ACHN (cell line): ENCODE measurements at regions not wholly inside any gene's neighbourhood (a gene's known extent, or its start where the extent isn't known, plus 50 kb on each side); places are given as distances from the start of the nearest gene placed in this dataset.
"Not testable (repeated sequence)": the region's sequence is repeated elsewhere in the genome, so short reads cannot be mapped to it uniquely, and the experiment has no call there.

Experiments used
- DNase-seq: peaks from one replicate; pipeline ENCODE4 v3.0.0-alpha.2; 2015
- in situ Hi-C: cut with HindIII; loops from 2 replicates; pipeline ENCODE4 v1.10.0; 2017; ENCODE audit warnings: low sequenced_read_pairs, low pct_ligation_motif_present, low pct_unique_long_range_greater_than_20kb

- in situ Hi-C loops = no loop called here
- no peak for DNase-seq
Observed at GRCh38 chr12:63006536-63006935, 71.6 kb upstream of the PPM1H start.

DNA sequence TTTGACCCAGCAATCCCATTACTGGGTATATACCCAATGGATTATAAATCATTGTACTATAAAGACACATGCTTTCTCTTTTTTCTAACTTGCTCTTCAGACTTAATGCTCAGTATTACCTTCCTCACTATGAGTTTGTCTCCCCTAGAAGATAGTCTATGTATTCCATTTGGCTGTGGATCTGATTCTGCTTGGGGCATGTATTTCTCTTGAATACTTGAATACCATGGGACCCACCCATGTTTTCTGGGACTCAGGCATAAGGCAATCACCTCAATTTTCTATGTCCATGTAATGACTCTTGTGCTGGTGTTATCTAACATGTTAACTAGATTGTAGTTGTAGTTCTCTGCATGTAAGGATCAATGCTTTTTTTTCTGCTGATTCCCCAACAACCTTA lies 70.4 kb upstream of the PPM1H start:
- in situ Hi-C loops = no loop called here
- no peak for DNase-seq

DNA sequence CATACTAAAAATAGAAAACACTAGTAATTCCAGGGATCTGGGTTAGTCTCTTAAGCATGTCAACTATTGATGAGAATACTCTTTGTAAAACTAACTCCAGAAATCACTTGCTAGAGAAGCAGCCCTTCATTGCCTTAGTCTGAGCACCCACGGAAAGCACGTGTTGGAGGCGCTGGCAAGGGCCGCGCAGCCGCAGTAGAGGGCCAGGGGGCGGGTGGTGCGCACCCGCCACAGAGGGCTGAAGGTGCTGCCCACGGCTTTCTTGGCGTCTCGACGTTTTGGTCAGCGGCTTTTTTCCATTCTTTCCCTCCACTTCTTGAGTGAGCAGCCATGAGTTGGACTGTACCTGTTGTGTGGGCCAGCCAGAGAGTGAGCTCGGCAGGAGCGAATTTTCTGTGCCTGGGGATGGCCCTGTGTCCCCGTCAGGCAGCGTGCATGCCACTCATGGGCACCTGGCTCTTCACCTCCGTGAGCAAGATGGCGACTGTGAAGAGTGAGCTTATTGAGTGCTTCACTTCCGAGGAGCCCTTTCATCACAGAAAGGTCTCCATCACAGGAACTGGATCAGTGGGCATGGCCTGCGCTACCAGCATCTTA lies 68.4 kb upstream of the PPM1H start:
- in situ Hi-C loops = no loop called here
- no peak for DNase-seq

DNA sequence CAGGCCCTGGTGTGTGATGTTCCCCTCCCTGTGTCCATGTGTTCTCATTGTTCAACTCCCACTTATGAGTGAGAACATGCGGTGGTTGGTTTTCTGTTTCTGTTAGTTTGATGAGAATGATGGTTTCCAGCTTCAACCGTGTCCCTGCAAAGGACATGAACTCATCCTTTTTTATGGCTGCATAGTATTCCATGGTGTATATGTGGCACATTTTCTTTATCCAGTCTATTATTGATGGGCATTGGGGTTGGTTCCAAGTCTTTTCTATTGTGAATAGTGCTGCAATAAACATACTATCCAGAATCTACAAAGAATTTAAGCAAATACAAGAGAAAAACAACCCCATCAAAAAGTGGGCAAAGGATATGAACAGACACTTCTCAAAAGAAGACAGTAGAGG lies 67.1 kb upstream of the PPM1H start:
- in situ Hi-C loops, DNase-seq: not testable (repeated sequence)

GRCh38 chr12:62998454-62998853 lies 63.5 kb upstream of the PPM1H start:
- in situ Hi-C loops = no loop called here
- DNase-seq = no peak

- in situ Hi-C loops = no loop called here
- DNase-seq = no peak
Observed at GRCh38 chr12:62995097-62995496, 60.1 kb upstream of the PPM1H start.

DNA sequence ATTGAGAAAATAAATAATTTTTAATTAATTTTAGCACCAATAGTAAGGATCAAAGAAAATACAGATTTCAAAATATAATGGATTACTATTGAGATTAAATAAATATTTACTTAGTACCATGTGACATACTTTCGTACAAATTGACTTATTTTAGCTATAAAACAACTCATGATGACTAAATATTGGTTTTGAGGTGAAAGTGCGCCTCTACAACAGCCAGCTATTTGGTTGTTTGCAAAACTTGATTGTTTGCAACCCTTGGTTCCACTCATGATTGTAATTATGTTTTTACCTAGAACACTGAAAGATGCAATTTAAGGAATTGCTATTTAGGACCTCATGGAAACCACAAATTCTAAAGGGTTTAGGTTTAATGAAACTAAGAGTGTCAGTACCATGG lies 51.9 kb upstream of the PPM1H start:
- in situ Hi-C loops = no loop called here
- no peak for DNase-seq
